ENCODE measurements at regions not wholly inside any gene's neighbourhood (a gene's known extent, or its start where the extent isn't known, plus 50 kb on each side); places are given as distances from the start of the nearest gene placed in this dataset.

DNA sequence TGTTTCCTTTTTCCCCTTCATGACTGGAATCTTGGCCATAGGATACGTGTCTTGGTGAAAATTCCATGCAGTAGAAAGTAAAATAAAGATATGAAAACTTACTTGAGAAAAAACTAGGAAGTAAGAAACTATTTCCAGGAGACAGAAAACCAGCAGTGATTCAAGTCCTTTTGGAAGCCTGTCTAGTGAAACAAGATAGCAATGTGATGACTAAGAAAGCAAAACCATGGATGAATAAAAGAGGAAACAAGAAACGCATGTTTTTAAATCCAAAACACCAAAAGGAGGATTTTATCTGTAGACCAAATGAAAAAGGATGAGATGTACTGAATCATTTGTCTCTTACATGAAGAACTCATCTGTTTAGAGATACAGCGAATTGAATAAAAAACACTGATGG, 1430.0 kb downstream of the ARAP2 start:
- CTCF ChIA-PET, result no interaction called here
- Histone ChIP-seq H3K9me2 (replicated peaks; ENCODE audit: low read length) (no peaks in the 10 kb centered on the region), H3K79me2 (ENCODE audit: low read length) (no peaks in the 10 kb centered on the region)

DNA sequence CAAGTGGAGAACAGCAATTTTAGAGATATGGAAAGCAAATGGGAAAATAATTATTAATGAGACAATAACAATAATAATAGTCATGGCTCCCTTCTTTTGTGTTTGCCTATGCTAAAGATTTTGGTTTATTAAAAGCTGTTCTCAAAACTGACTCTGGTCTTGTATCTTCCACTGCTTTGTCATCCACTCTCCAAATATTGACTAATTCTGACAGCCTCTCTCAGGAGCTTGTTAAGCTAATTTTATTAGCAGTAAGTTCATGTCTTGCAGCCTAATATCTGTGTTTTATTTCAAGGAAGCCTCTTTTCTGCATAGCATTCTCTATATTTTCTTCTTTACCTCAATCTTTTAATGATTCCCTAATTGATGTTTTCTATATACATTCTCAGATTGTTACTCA, 1419.8 kb downstream of the ARAP2 start:
- ChIA-PET CTCF (interaction anchor here (1.0 kb wide), 1 partner anchor 54 kb away, joined by 3 read pairs; no protein-coding TSS in a partner anchor), POLR2A (ENCODE audit: unreplicated experiment) (no interaction called here)
- H3K36me3 ChIP-seq (ENCODE audit: low read depth, low read length), result no peaks in the 10 kb centered on the region
- ATAC-seq (peak; percentile 90), DNase-seq (peak; percentile 39)
- H3K9ac ChIP-seq (ENCODE audit: low read length), result no peak overlapping the region
- H3K4me2 ChIP-seq (ENCODE audit: low read length), result no peak overlapping the region
- TF ChIP-seq EZH2 (IDR thresholded peaks at IDR 0.05; ENCODE audit: low read length, unreplicated experiment) (no peak), EZH2phosphoT487 (IDR thresholded peaks at IDR 0.05; ENCODE audit: borderline replicate concordance, low read length) (no peak), CTCF (conservative IDR thresholded peaks at IDR 0.05; ENCODE audit: low read depth, low read length) (no peak)
- H3F3A ChIP-seq (ENCODE audit: low read length, unreplicated experiment), result no peaks in the 10 kb centered on the region
- H3K9me3 ChIP-seq (ENCODE audit: low read length), result no peaks in the 10 kb centered on the region
- H3K4me1 ChIP-seq (ENCODE audit: insufficient read depth, low read length), result peaks cover 4% of the 10 kb centered on the region; the same call in 1 of the 2 replicates
- BruUV-seq (replicated peaks), result no TSS peak
- H4K20me1 ChIP-seq (ENCODE audit: low read length), result no peaks in the 10 kb centered on the region
- no peak overlapping the region for H2AFZ ChIP-seq (ENCODE audit: low read length)
- H3K27me3 ChIP-seq (ENCODE audit: low read length), result no peaks in the 10 kb centered on the region
- no peak overlapping the region for H3K4me3 ChIP-seq (ENCODE audit: low read length)
- intact Hi-C loops (cut with micrococcal nuclease), result no loop called here
- no peaks in the 10 kb centered on the region for H3K79me2 ChIP-seq (ENCODE audit: low read length)
- H3K9me2 ChIP-seq (replicated peaks; ENCODE audit: low read length), result no peaks in the 10 kb centered on the region
- H3K27ac ChIP-seq (ENCODE audit: low read length), result peak overlapping the region; percentile 8; the same call in 1 of the 2 replicates

More for the DNA sequence above, 1430.0 kb downstream of the ARAP2 start:
- POLR2A ChIA-PET (ENCODE audit: unreplicated experiment), result no interaction called here
- H3K36me3 ChIP-seq (ENCODE audit: low read depth, low read length), result no peaks in the 10 kb centered on the region
- no peak overlapping the region for H3K4me2 ChIP-seq (ENCODE audit: low read length)
- no peaks in the 10 kb centered on the region for H3F3A ChIP-seq (ENCODE audit: low read length, unreplicated experiment)
- no peaks in the 10 kb centered on the region for H3K9me3 ChIP-seq (ENCODE audit: low read length)
- ATAC-seq (no peak), DNase-seq (peak; percentile 12)
- intact Hi-C loops (cut with micrococcal nuclease), result no loop called here
- peak overlapping the region; percentile 61 for H2AFZ ChIP-seq (ENCODE audit: low read length)
- H3K27me3 ChIP-seq (ENCODE audit: low read length), result no peaks in the 10 kb centered on the region
- BruUV-seq (replicated peaks), result no TSS peak
- H3K9ac ChIP-seq (ENCODE audit: low read length), result no peak overlapping the region
- no peak overlapping the region for H3K4me3 ChIP-seq (ENCODE audit: low read length)
- peaks cover 5% of the 10 kb centered on the region; the same call in 1 of the 2 replicates for H3K4me1 ChIP-seq (ENCODE audit: insufficient read depth, low read length)
- no peaks in the 10 kb centered on the region for H4K20me1 ChIP-seq (ENCODE audit: low read length)
- TF ChIP-seq CTCF (conservative IDR thresholded peaks at IDR 0.05; ENCODE audit: low read depth, low read length) (no peak), EZH2phosphoT487 (IDR thresholded peaks at IDR 0.05; ENCODE audit: borderline replicate concordance, low read length) (no peak), EZH2 (IDR thresholded peaks at IDR 0.05; ENCODE audit: low read length, unreplicated experiment) (no peak)
- H3K27ac ChIP-seq (ENCODE audit: low read length), result no peak overlapping the region

- no peak overlapping the region for H3K4me2 ChIP-seq (ENCODE audit: low read length)
- H2AFZ ChIP-seq (ENCODE audit: low read length), result no peak overlapping the region
- BruUV-seq (replicated peaks), result no TSS peak
- H3K4me3 ChIP-seq (ENCODE audit: low read length), result no peak overlapping the region
- DNase-seq, result no peak
- H3K9me2 ChIP-seq (replicated peaks; ENCODE audit: low read length), result no peaks in the 10 kb centered on the region
- peaks cover 4% of the 10 kb centered on the region; the same call in 1 of the 2 replicates for H3K4me1 ChIP-seq (ENCODE audit: insufficient read depth, low read length)
- no peak overlapping the region for H3K9ac ChIP-seq (ENCODE audit: low read length)
- H3K36me3 ChIP-seq (ENCODE audit: low read depth, low read length), result no peaks in the 10 kb centered on the region
- ATAC-seq, result no peak
- no peaks in the 10 kb centered on the region for H3K9me3 ChIP-seq (ENCODE audit: low read length)
- no peaks in the 10 kb centered on the region for H3K79me2 ChIP-seq (ENCODE audit: low read length)
- no peaks in the 10 kb centered on the region for H3F3A ChIP-seq (ENCODE audit: low read length, unreplicated experiment)
- TF ChIP-seq EZH2 (IDR thresholded peaks at IDR 0.05; ENCODE audit: low read length, unreplicated experiment) (no peak), CTCF (conservative IDR thresholded peaks at IDR 0.05; ENCODE audit: low read depth, low read length) (no peak), EZH2phosphoT487 (IDR thresholded peaks at IDR 0.05; ENCODE audit: borderline replicate concordance, low read length) (no peak)
- H3K27me3 ChIP-seq (ENCODE audit: low read length), result no peaks in the 10 kb centered on the region
- H3K27ac ChIP-seq (ENCODE audit: low read length), result no peak overlapping the region
- ChIA-PET POLR2A (ENCODE audit: unreplicated experiment) (no interaction called here), CTCF (no interaction called here)
- no peaks in the 10 kb centered on the region for H4K20me1 ChIP-seq (ENCODE audit: low read length)
- intact Hi-C loops (cut with micrococcal nuclease), result no loop called here
Measured at GRCh38 chr4:34826660-34827059, 1417.7 kb downstream of the ARAP2 start.
